Muscle layer of duodenum (tissue), 2 donors: ENCODE measurements at regions not wholly inside any gene's neighbourhood (a gene's known extent, or its start where the extent isn't known, plus 50 kb on each side); places are given as distances from the start of the nearest gene placed in this dataset.

ENCODE experiments used
- H3K27ac ChIP-seq: one replicate; pipeline ENCODE4 v1.7.0; 2013; ENCODE audit warnings: mild to moderate bottlenecking, low read length
- H3K27me3 ChIP-seq: one replicate; pipeline ENCODE4 v1.7.0; 2013; ENCODE audit warnings: low read depth, mild to moderate bottlenecking, control low read depth, low read length
- H3K36me3 ChIP-seq, 2 donors: one replicate each; pipeline ENCODE4 v1.7.0; 2013; ENCODE audit warnings: low read length in 2 of 2, control low read depth in 1 of 2, mild to moderate bottlenecking in 1 of 2; ENCODE audit not compliant: insufficient read depth in 2 of 2, control insufficient read depth in 1 of 2
- H3K4me1 ChIP-seq, 2 donors: one replicate each; pipeline ENCODE4 v1.7.0; 2013; ENCODE audit warnings: low read length in 2 of 2, mild to moderate bottlenecking in 2 of 2, control low read depth in 1 of 2, moderate library complexity in 1 of 2; ENCODE audit not compliant: insufficient read depth in 2 of 2, control insufficient read depth in 1 of 2
- H3K4me3 ChIP-seq, 2 donors: one replicate each; pipeline ENCODE4 v1.7.0; 2013; ENCODE audit warnings: low read length in 2 of 2, low read depth in 1 of 2, mild to moderate bottlenecking in 1 of 2
- H3K9me3 ChIP-seq, 2 donors: one replicate each; pipeline ENCODE4 v1.7.0; 2013; ENCODE audit warnings: low read length in 2 of 2, control low read depth in 1 of 2, mild to moderate bottlenecking in 1 of 2; ENCODE audit not compliant: control insufficient read depth in 1 of 2
- donor health status: healthy.

GRCh38 chr2:107025869-107026380, 140.0 kb upstream of the ST6GAL2 start:
- H3K4me1 ChIP-seq = no peaks in the 10 kb centered on the region
- H3K36me3 ChIP-seq = no peaks in the 10 kb centered on the region
- no peak overlapping the region for H3K4me3 ChIP-seq
- no peaks in the 10 kb centered on the region for H3K27me3 ChIP-seq
- H3K9me3 ChIP-seq = peaks cover 0 to 5% of the 10 kb centered on the region in 2 donors
- no peak overlapping the region for H3K27ac ChIP-seq

GRCh38 chr2:107027205-107027604, 141.2 kb upstream of the ST6GAL2 start:
- Histone ChIP-seq H3K9me3 (peaks cover 0 to 5% of the 10 kb centered on the region in 2 donors), H3K36me3 (no peaks in the 10 kb centered on the region), H3K4me3 (no peak overlapping the region), H3K27ac (no peak overlapping the region), H3K27me3 (no peaks in the 10 kb centered on the region), H3K4me1 (no peaks in the 10 kb centered on the region)

DNA sequence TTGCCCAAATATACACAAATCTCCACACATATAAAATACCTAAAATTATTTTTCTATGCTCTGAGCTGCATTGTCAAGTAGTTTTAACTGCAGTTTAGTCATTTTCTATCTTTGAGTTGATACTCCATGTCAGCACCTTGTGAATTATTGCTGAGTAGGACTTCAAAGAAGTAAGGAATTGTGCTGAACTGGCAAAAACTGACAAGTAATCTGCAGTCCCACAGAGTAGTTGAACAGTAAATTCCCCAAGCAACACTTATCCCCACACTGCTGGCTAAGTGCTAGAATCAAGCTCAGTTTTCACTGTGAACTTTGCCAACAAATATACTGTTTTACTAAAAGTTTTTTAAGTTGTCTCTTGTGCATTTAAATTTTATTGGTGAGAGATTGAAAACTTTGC, 141.8 kb upstream of the ST6GAL2 start:
- Histone ChIP-seq H3K4me1 (no peaks in the 10 kb centered on the region), H3K36me3 (no peaks in the 10 kb centered on the region), H3K27me3 (no peaks in the 10 kb centered on the region), H3K9me3 (peaks cover 0 to 5% of the 10 kb centered on the region in 2 donors), H3K27ac (no peak overlapping the region), H3K4me3 (no peak overlapping the region)

GRCh38 chr2:107028661-107029060, 142.7 kb upstream of the ST6GAL2 start:
- no peak overlapping the region for H3K27ac ChIP-seq
- H3K4me1 ChIP-seq = no peaks in the 10 kb centered on the region
- H3K9me3 ChIP-seq = peaks cover 0 to 5% of the 10 kb centered on the region in 2 donors
- H3K4me3 ChIP-seq = no peak overlapping the region
- H3K36me3 ChIP-seq = no peaks in the 10 kb centered on the region
- no peaks in the 10 kb centered on the region for H3K27me3 ChIP-seq

DNA sequence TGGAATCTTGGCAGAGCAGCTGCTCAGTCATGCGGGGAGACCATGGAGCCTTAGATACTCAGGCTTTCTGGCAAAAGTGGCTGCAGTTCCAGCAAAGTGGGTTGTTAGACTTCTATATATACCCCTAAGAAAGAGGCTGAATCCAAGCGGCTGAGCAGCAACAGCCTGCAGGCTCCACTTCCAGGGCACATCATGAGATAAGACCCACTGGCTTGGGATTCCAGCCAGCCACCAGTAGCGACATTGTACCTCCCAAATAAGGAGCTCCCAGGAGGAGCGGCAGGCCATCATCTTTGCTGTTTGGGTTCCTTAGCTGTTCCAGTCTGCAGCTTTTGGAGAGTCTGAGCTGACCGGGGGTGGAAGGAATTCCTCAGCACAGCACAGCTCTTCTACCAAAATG, 150.3 kb upstream of the ST6GAL2 start:
- Histone ChIP-seq H3K27ac (no peak overlapping the region), H3K4me1 (no peaks in the 10 kb centered on the region), H3K4me3 (no peak overlapping the region), H3K36me3 (no peaks in the 10 kb centered on the region), H3K27me3 (no peaks in the 10 kb centered on the region), H3K9me3 (peaks cover 0 to 7% of the 10 kb centered on the region in 2 donors)

DNA sequence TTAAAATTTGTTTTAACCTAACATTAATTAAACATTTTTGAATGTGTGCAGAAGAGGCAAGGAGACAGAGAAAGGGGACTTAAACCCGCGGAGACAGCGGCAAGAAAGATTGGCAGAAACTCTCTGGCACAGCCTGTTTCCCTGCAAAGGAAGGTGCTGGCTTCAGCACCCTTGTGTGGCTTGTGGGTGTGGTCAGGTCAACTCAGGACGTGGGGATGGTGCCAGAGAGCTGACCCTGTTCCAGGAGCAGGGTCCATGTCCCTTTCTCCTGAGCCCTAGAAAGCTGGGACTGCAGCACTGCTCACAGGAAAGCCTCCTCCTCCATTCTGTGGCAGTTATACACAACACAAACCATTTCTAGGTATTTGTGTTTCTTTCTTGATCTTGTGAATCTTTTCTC, 176.2 kb upstream of the ST6GAL2 start:
- Histone ChIP-seq H3K27me3 (no peaks in the 10 kb centered on the region), H3K36me3 (no peaks in the 10 kb centered on the region), H3K27ac (no peak overlapping the region), H3K9me3 (no peaks in the 10 kb centered on the region), H3K4me3 (no peak overlapping the region), H3K4me1 (no peaks in the 10 kb centered on the region)

- H3K27me3 ChIP-seq = no peaks in the 10 kb centered on the region
- H3K27ac ChIP-seq = no peak overlapping the region
- H3K4me1 ChIP-seq = no peaks in the 10 kb centered on the region
- H3K9me3 ChIP-seq = no peaks in the 10 kb centered on the region
- no peaks in the 10 kb centered on the region for H3K36me3 ChIP-seq
- H3K4me3 ChIP-seq = no peak overlapping the region
Measured at GRCh38 chr2:107062599-107063220, 176.7 kb upstream of the ST6GAL2 start.

DNA sequence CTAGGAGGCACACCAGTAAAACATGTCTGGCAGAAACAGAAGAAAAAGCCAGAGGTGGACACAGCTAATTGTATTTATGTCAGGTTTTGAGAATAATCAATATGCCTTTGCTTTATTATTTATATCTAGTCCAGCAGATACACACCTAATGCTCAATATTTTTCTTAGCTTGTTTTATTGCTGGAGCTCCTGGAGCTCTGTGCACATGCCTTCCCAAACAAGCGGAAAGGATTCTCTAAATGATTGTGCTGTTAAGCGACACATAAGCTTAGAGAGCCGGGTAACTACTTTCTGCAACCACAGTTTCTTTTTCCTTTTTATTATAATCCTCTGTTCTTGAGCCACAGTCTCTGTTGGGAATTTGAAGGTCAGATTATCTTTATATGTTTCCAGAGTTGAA, 177.3 kb upstream of the ST6GAL2 start:
- H3K27me3 ChIP-seq = no peaks in the 10 kb centered on the region
- H3K4me3 ChIP-seq = no peak overlapping the region
- no peaks in the 10 kb centered on the region for H3K9me3 ChIP-seq
- no peaks in the 10 kb centered on the region for H3K4me1 ChIP-seq
- no peak overlapping the region for H3K27ac ChIP-seq
- H3K36me3 ChIP-seq = no peaks in the 10 kb centered on the region

- H3K27me3 ChIP-seq = no peaks in the 10 kb centered on the region
- H3K27ac ChIP-seq = no peak overlapping the region
- no peak overlapping the region for H3K4me3 ChIP-seq
- no peaks in the 10 kb centered on the region for H3K36me3 ChIP-seq
- no peaks in the 10 kb centered on the region for H3K9me3 ChIP-seq
- peaks cover 0 to 7% of the 10 kb centered on the region in 2 donors for H3K4me1 ChIP-seq
Measured at GRCh38 chr2:107064750-107065149, 178.8 kb upstream of the ST6GAL2 start.

DNA sequence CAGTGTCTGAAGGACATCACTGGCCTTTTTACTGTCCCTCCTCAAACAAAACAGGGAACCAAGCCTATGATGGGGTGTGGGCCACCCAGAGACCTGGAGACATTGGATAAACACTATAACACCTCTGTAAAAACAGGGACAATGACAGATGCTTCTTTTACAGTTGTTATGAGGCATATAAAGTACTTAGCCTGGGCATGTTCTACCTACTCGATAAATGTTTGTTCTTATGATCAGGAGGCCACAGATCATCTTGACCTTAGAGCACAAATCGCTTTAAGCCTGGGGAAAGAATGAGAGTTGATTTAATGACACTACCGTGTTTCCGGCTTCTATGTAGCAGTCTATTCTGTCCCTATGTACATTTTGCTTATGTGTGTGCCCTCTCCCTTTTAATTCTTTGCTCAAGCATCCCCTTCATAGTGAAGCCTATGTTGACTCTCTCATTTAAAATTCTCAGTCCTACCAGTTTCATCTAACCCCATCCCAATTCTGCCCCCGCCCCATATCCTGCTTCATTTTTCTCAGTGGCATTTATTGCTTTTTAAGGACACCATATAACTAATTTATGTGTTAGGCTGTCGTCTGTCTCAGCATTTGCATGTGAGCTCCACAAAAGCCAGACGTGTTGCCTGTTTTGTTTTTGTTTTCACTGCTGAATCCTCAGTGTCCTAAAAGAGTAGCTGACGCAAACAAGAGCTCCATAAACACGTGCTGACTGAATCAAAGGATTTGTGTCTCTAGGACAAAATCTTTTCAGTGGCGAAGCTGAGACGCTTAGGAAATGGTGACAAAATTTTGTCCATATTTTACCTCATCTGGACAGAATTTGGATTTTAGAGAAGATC, 182.3 kb upstream of the ST6GAL2 start:
- no peaks in the 10 kb centered on the region for H3K27me3 ChIP-seq
- H3K4me3 ChIP-seq = no peak overlapping the region
- H3K36me3 ChIP-seq = no peaks in the 10 kb centered on the region
- peaks cover 0 to 7% of the 10 kb centered on the region in 2 donors for H3K4me1 ChIP-seq
- H3K9me3 ChIP-seq = no peaks in the 10 kb centered on the region
- no peak overlapping the region for H3K27ac ChIP-seq

DNA sequence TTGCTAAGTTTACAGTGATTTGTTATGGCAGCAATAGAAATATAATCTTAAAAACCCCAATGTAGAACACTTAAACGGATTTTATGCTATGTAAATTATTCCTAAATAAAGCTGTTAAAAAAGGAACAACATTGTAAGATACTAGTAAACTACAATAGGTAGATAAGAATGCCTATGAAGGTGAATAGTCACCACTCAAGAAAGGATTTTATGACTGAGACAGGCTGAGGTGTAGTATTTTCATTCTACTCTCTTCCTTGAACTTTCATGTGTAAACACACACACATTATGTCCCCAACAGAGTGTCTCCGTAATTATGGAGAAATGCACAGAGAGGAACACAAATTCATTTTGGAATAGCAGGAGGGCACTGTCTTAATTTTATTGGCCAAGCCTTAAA, 183.9 kb upstream of the ST6GAL2 start:
- Histone ChIP-seq H3K4me1 (peaks cover 0 to 7% of the 10 kb centered on the region in 2 donors), H3K27me3 (no peaks in the 10 kb centered on the region), H3K4me3 (no peak overlapping the region), H3K36me3 (no peaks in the 10 kb centered on the region), H3K27ac (no peak overlapping the region), H3K9me3 (no peaks in the 10 kb centered on the region)
